Lower lobe of right lung (tissue), 2 donors: ENCODE measurements at regions not wholly inside any gene's neighbourhood (a gene's known extent, or its start where the extent isn't known, plus 50 kb on each side); places are given as distances from the start of the nearest gene placed in this dataset.
"Not testable (repeated sequence)": the region's sequence is repeated elsewhere in the genome, so short reads cannot be mapped to it uniquely, and the experiment has no call there.

ENCODE experiments used
- ATAC-seq, 2 donors: fragments of 200-7000 bp; cut with Tn5 transposase; one replicate each; pipeline ENCODE4 v1.9.1; 2020 to 2022; ENCODE audit warnings: mild to moderate bottlenecking in 2 of 2, moderate library complexity in 2 of 2
- DNase-seq: peaks from one replicate; pipeline ENCODE4 v3.0.0-alpha.2; 2020
- H3K27ac ChIP-seq: fragments of 200-600 bp; one replicate; pipeline ENCODE4 v1.8.0; 2022
- H3K27me3 ChIP-seq: fragments of 200-600 bp; one replicate; pipeline ENCODE4 v1.8.0; 2022; ENCODE audit warnings: low read depth
- H3K36me3 ChIP-seq: fragments of 200-600 bp; one replicate; pipeline ENCODE4 v1.8.0; 2022; ENCODE audit warnings: mild to moderate bottlenecking
- H3K4me1 ChIP-seq: fragments of 200-600 bp; one replicate; pipeline ENCODE4 v1.8.0; 2022
- H3K4me3 ChIP-seq: fragments of 200-600 bp; one replicate; pipeline ENCODE4 v1.8.0; 2022; ENCODE audit warnings: mild to moderate bottlenecking
- H3K9me3 ChIP-seq: fragments of 200-600 bp; one replicate; pipeline ENCODE4 v1.8.0; 2022
- CTCF ChIP-seq: fragments of 200-600 bp; IDR thresholded peaks from one replicate; pipeline ENCODE4 v1.8.0; 2022; ENCODE audit warnings: antibody characterized with exemption, mild to moderate bottlenecking
- intact Hi-C: fragments of 100-400 bp; cut with DNase I; formaldehyde crosslinking; loops from one replicate; pipeline ENCODE4 v1.11.0; 2022
- donor health status: DM: no; HTN: yes; CAD: no; lungs with severe emphysema.

GRCh38 chr5:82586181-82586580 lies 308.0 kb upstream of the RPS23 start:
- TF ChIP-seq CTCF: no peak
- Histone ChIP-seq H3K36me3 (no peaks in the 10 kb centered on the region), H3K4me3 (no peak overlapping the region), H3K27ac (peak overlapping the region; percentile 32), H3K27me3 (no peaks in the 10 kb centered on the region), H3K4me1 (no peaks in the 10 kb centered on the region), H3K9me3 (peaks cover 4% of the 10 kb centered on the region)
- ATAC-seq (no peak), DNase-seq (no peak)
- intact Hi-C loops: no loop called here

- ATAC-seq: no peak
- intact Hi-C loops: no loop called here
- no peaks in the 10 kb centered on the region for H3K27me3 ChIP-seq
- H3K4me3 ChIP-seq: no peak overlapping the region
- H3K27ac ChIP-seq: no peak overlapping the region
- no peak for TF ChIP-seq CTCF
- peaks cover 4% of the 10 kb centered on the region for H3K9me3 ChIP-seq
- H3K36me3 ChIP-seq: no peaks in the 10 kb centered on the region
- DNase-seq: no peak
- H3K4me1 ChIP-seq: no peaks in the 10 kb centered on the region
Measured at GRCh38 chr5:82584631-82585030, 306.5 kb upstream of the RPS23 start.

GRCh38 chr5:82583331-82583730 lies 305.2 kb upstream of the RPS23 start:
- H3K36me3 ChIP-seq, H3K27ac ChIP-seq, intact Hi-C loops, H3K4me3 ChIP-seq, H3K4me1 ChIP-seq, DNase-seq, H3K9me3 ChIP-seq, ATAC-seq, H3K27me3 ChIP-seq: not testable (repeated sequence)

GRCh38 chr5:82564963-82565362 lies 286.8 kb upstream of the RPS23 start:
- Histone ChIP-seq H3K9me3 (no peaks in the 10 kb centered on the region), H3K36me3 (no peaks in the 10 kb centered on the region), H3K4me3 (no peak overlapping the region), H3K27me3 (no peaks in the 10 kb centered on the region), H3K4me1 (no peaks in the 10 kb centered on the region), H3K27ac (no peak overlapping the region)
- ATAC-seq (no peak), DNase-seq (no peak)
- intact Hi-C loops: no loop called here
- no peak for TF ChIP-seq CTCF

GRCh38 chr5:82563745-82564144 lies 285.6 kb upstream of the RPS23 start:
- H3K4me1 ChIP-seq: no peaks in the 10 kb centered on the region
- intact Hi-C loops: no loop called here
- no peaks in the 10 kb centered on the region for H3K9me3 ChIP-seq

GRCh38 chr5:82562696-82563240 lies 284.6 kb upstream of the RPS23 start:
- no peaks in the 10 kb centered on the region for H3K9me3 ChIP-seq
- H3K4me1 ChIP-seq: no peaks in the 10 kb centered on the region
- DNase-seq (no peak), ATAC-seq (no peak)
- H3K36me3 ChIP-seq: no peaks in the 10 kb centered on the region
- no peak for TF ChIP-seq CTCF
- intact Hi-C loops: no loop called here
- H3K27ac ChIP-seq: no peak overlapping the region
- no peak overlapping the region for H3K4me3 ChIP-seq
- H3K27me3 ChIP-seq: no peaks in the 10 kb centered on the region

More at GRCh38 chr5:82563745-82564144, 285.6 kb upstream of the RPS23 start:
- ATAC-seq: no peak
- no peak for DNase-seq
- Histone ChIP-seq H3K27me3 (no peaks in the 10 kb centered on the region), H3K36me3 (no peaks in the 10 kb centered on the region), H3K4me3 (no peak overlapping the region), H3K27ac (no peak overlapping the region)
- no peak for TF ChIP-seq CTCF
